H1 (cell line): ENCODE measurements at regions not wholly inside any gene's neighbourhood (a gene's known extent, or its start where the extent isn't known, plus 50 kb on each side); places are given as distances from the start of the nearest gene placed in this dataset.

Experiments used
- CEBPB ChIP-seq: IDR thresholded peaks from 2 replicates; pipeline ENCODE4 v1.6.1; 2012; ENCODE audit warnings: low read depth, low read length
- CHD2 ChIP-seq: IDR thresholded peaks from 2 replicates; pipeline ENCODE4 v1.6.1; 2012; ENCODE audit warnings: low read length, improper control_type of control experiment
- CREB1 ChIP-seq: IDR thresholded peaks from 2 replicates; pipeline ENCODE4 v1.6.1; 2012; ENCODE audit warnings: inconsistent platforms
- CTBP2 ChIP-seq: IDR thresholded peaks from 2 replicates; pipeline ENCODE4 v1.7.0; 2011; ENCODE audit warnings: borderline replicate concordance, mild to moderate bottlenecking, moderate library complexity, mixed read lengths, low read length; ENCODE audit not compliant: insufficient read depth, insufficient read length
- POLR2A ChIP-seq, 2 experiments: IDR thresholded peaks; 1 replicate in 1 of 2; 2 replicates in 1 of 2; pipeline ENCODE4 v1.6.1; 2011; ENCODE audit warnings: low read depth in 2 of 2, low read length in 2 of 2, mild to moderate bottlenecking in 2 of 2; ENCODE audit errors: control extremely low read depth in 1 of 2
- POU5F1 ChIP-seq: IDR thresholded peaks from 2 replicates; pipeline ENCODE4 v1.6.1; 2011; ENCODE audit warnings: low read depth, mild to moderate bottlenecking, low read length, moderate library complexity
- RBBP5 ChIP-seq: IDR thresholded peaks from 2 replicates; pipeline ENCODE4 v1.7.1; 2012; ENCODE audit warnings: low read depth, mild to moderate bottlenecking, inconsistent platforms, low read length, moderate library complexity, borderline replicate concordance
- SIRT6 ChIP-seq: IDR thresholded peaks from one replicate; pipeline ENCODE4 v1.7.1; 2012; ENCODE audit warnings: low read length, inconsistent platforms
- SIX5 ChIP-seq: IDR thresholded peaks from 2 replicates; pipeline ENCODE4 v1.6.1; 2011; ENCODE audit warnings: mild to moderate bottlenecking, low read depth, low read length
- TAF1 ChIP-seq: IDR thresholded peaks from 2 replicates; pipeline ENCODE4 v1.6.1; 2011; ENCODE audit warnings: mild to moderate bottlenecking, low read depth, low read length
- TCF12 ChIP-seq: IDR thresholded peaks from 2 replicates; pipeline ENCODE4 v1.6.1; 2011; ENCODE audit warnings: low read depth, mild to moderate bottlenecking, low read length
- TF ChIP-seq, protein P1 (sequence below): fragments of 300-600 bp; sonication (generic); IDR thresholded peaks from 2 replicates; pipeline ENCODE4 v1.7.1; 2012; ENCODE audit warnings: low read length, moderate library complexity, mild to moderate bottlenecking, inconsistent platforms; ENCODE audit not compliant: insufficient replicate concordance

DNA sequence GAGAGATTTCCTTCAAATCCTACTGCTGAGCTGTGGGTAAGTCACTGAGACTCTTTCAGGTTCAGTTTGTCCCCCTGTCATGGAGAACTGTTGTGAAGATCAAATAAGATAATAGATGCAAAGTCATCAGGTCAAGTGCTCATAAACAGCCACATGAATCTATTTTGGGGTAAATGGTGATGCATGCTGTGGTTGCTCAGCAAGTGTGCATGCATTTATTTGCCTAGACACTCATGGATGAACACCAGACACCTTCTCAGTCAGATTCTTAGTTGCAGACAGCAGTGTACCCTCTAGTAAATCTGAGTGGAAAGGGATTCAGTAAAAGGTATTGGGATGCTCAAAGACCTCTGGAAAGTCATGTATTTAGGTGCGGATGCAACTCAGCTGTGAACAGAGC, 168.0 kb upstream of the FOXA2 start (continued):
- TF ChIP-seq, protein P1, sequence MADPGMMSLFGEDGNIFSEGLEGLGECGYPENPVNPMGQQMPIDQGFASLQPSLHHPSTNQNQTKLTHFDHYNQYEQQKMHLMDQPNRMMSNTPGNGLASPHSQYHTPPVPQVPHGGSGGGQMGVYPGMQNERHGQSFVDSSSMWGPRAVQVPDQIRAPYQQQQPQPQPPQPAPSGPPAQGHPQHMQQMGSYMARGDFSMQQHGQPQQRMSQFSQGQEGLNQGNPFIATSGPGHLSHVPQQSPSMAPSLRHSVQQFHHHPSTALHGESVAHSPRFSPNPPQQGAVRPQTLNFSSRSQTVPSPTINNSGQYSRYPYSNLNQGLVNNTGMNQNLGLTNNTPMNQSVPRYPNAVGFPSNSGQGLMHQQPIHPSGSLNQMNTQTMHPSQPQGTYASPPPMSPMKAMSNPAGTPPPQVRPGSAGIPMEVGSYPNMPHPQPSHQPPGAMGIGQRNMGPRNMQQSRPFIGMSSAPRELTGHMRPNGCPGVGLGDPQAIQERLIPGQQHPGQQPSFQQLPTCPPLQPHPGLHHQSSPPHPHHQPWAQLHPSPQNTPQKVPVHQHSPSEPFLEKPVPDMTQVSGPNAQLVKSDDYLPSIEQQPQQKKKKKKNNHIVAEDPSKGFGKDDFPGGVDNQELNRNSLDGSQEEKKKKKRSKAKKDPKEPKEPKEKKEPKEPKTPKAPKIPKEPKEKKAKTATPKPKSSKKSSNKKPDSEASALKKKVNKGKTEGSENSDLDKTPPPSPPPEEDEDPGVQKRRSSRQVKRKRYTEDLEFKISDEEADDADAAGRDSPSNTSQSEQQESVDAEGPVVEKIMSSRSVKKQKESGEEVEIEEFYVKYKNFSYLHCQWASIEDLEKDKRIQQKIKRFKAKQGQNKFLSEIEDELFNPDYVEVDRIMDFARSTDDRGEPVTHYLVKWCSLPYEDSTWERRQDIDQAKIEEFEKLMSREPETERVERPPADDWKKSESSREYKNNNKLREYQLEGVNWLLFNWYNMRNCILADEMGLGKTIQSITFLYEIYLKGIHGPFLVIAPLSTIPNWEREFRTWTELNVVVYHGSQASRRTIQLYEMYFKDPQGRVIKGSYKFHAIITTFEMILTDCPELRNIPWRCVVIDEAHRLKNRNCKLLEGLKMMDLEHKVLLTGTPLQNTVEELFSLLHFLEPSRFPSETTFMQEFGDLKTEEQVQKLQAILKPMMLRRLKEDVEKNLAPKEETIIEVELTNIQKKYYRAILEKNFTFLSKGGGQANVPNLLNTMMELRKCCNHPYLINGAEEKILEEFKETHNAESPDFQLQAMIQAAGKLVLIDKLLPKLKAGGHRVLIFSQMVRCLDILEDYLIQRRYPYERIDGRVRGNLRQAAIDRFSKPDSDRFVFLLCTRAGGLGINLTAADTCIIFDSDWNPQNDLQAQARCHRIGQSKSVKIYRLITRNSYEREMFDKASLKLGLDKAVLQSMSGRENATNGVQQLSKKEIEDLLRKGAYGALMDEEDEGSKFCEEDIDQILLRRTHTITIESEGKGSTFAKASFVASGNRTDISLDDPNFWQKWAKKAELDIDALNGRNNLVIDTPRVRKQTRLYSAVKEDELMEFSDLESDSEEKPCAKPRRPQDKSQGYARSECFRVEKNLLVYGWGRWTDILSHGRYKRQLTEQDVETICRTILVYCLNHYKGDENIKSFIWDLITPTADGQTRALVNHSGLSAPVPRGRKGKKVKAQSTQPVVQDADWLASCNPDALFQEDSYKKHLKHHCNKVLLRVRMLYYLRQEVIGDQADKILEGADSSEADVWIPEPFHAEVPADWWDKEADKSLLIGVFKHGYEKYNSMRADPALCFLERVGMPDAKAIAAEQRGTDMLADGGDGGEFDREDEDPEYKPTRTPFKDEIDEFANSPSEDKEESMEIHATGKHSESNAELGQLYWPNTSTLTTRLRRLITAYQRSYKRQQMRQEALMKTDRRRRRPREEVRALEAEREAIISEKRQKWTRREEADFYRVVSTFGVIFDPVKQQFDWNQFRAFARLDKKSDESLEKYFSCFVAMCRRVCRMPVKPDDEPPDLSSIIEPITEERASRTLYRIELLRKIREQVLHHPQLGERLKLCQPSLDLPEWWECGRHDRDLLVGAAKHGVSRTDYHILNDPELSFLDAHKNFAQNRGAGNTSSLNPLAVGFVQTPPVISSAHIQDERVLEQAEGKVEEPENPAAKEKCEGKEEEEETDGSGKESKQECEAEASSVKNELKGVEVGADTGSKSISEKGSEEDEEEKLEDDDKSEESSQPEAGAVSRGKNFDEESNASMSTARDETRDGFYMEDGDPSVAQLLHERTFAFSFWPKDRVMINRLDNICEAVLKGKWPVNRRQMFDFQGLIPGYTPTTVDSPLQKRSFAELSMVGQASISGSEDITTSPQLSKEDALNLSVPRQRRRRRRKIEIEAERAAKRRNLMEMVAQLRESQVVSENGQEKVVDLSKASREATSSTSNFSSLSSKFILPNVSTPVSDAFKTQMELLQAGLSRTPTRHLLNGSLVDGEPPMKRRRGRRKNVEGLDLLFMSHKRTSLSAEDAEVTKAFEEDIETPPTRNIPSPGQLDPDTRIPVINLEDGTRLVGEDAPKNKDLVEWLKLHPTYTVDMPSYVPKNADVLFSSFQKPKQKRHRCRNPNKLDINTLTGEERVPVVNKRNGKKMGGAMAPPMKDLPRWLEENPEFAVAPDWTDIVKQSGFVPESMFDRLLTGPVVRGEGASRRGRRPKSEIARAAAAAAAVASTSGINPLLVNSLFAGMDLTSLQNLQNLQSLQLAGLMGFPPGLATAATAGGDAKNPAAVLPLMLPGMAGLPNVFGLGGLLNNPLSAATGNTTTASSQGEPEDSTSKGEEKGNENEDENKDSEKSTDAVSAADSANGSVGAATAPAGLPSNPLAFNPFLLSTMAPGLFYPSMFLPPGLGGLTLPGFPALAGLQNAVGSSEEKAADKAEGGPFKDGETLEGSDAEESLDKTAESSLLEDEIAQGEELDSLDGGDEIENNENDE, result no peak
- TF ChIP-seq CHD2, result no peak
- no peak for TF ChIP-seq POU5F1
- no peak for TF ChIP-seq RBBP5
- no peak for TF ChIP-seq TCF12
- TF ChIP-seq SIRT6, result no peak
- TF ChIP-seq POLR2A (IDR thresholded peaks at IDR 0.05; ENCODE audit: control extremely low read depth in 1 of 2, low read depth in 2 of 2, low read length in 2 of 2), result no peak
- no peak for TF ChIP-seq CREB1
- no peak for TF ChIP-seq CEBPB
- TF ChIP-seq CTBP2, result no peak
- no peak for TF ChIP-seq TAF1
- TF ChIP-seq SIX5, result no peak
